DND-41 (cell line): ENCODE measurements at regions not wholly inside any gene's neighbourhood (a gene's known extent, or its start where the extent isn't known, plus 50 kb on each side); places are given as distances from the start of the nearest gene placed in this dataset.

Experiments
- ATAC-seq: fragments of 200-7000 bp; cut with Tn5 transposase; 3 replicates; pipeline ENCODE4 v1.9.1; 2021; ENCODE audit warnings: low read depth; ENCODE audit not compliant: insufficient read depth
- DNase-seq: peaks from one replicate; pipeline ENCODE4 v3.0.0-alpha.2; 2020
- H2AFZ ChIP-seq: 2 replicates; pipeline ENCODE4 v1.6.0; 2012; ENCODE audit warnings: low read depth, low read length
- H3K27ac ChIP-seq: 2 replicates; pipeline ENCODE4 v1.5.1; 2012; ENCODE audit warnings: low read length, inconsistent platforms
- H3K27me3 ChIP-seq: fragments of 200-600 bp; sonication (generic); 2 replicates; pipeline ENCODE4 v1.6.0; 2012; ENCODE audit warnings: low read length, mild to moderate bottlenecking, inconsistent platforms; ENCODE audit not compliant: insufficient read depth, poor library complexity
- H3K36me3 ChIP-seq: 2 replicates; pipeline ENCODE4 v1.5.1; 2012; ENCODE audit warnings: low read length, inconsistent platforms; ENCODE audit not compliant: insufficient read depth
- H3K4me1 ChIP-seq: 2 replicates; pipeline ENCODE4 v1.5.1; 2012; ENCODE audit warnings: mild to moderate bottlenecking, low read length; ENCODE audit not compliant: insufficient read depth
- H3K4me2 ChIP-seq: 2 replicates; pipeline ENCODE4 v1.6.0; 2012; ENCODE audit warnings: mild to moderate bottlenecking, moderate library complexity, low read length, inconsistent platforms; ENCODE audit not compliant: insufficient read depth
- H3K4me3 ChIP-seq, 2 experiments: fragments of 200-600 bp in 1 of 2; shearing (Covaris generic) in 1 of 2; 2 replicates each; pipeline ENCODE4 v1.5.1; 2012 to 2016; ENCODE audit warnings: inconsistent platforms in 2 of 2, low read length in 2 of 2, mild to moderate bottlenecking in 2 of 2, low read depth in 1 of 2, moderate library complexity in 1 of 2
- H3K79me2 ChIP-seq: 2 replicates; pipeline ENCODE4 v1.6.0; 2012; ENCODE audit warnings: low read length, inconsistent platforms; ENCODE audit not compliant: insufficient read depth
- H3K9ac ChIP-seq: 2 replicates; pipeline ENCODE4 v1.6.0; 2012; ENCODE audit warnings: low read depth, mild to moderate bottlenecking, inconsistent platforms, low read length, moderate library complexity
- H3K9me3 ChIP-seq: 2 replicates; pipeline ENCODE4 v1.5.1; 2012; ENCODE audit warnings: low read length, moderate library complexity, mild to moderate bottlenecking, inconsistent platforms; ENCODE audit not compliant: insufficient read depth, severe bottlenecking
- H4K20me1 ChIP-seq: 2 replicates; pipeline ENCODE4 v1.6.0; 2012; ENCODE audit warnings: low read length; ENCODE audit not compliant: insufficient read depth
- EZH2 ChIP-seq: IDR thresholded peaks from 3 replicates; pipeline ENCODE4 v1.6.1; 2012; ENCODE audit warnings: borderline replicate concordance, low read depth, mild to moderate bottlenecking, moderate library complexity, low read length, inconsistent platforms; ENCODE audit not compliant: severe bottlenecking
- TF ChIP-seq, protein P1 (sequence below): IDR thresholded peaks from 2 replicates; pipeline ENCODE4 v1.5.1; 2012; ENCODE audit warnings: borderline replicate concordance, low read length, moderate library complexity, mild to moderate bottlenecking; ENCODE audit not compliant: poor library complexity, severe bottlenecking; ENCODE audit errors: extremely low read depth

DNA sequence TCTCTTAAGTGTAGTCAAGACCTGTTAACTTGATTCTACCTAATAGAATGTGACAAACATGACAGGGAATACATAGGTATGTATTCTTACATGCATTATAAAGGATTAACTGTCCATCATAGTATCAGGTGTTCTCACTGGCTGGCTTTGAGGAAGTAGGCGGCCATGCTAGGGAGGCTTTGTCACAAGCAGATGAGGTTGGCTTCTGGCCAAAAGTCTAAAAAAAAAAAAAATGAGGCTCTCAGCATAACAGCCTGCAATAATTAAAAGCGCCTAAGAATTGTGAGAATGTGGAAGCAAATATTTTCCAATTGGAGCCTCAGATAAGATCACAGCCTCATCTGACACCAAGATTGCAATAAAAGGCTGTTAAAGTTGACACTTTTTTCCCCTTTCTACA lies 1256.8 kb upstream of the SORCS1 start:
- Histone ChIP-seq H3K27me3 (no peaks in the 10 kb centered on the region), H3K4me2 (no peak overlapping the region), H3K36me3 (no peaks in the 10 kb centered on the region), H3K9me3 (peaks cover 2% of the 10 kb centered on the region), H3K4me1 (no peaks in the 10 kb centered on the region), H4K20me1 (no peaks in the 10 kb centered on the region), H3K9ac (no peak overlapping the region), H3K79me2 (no peaks in the 10 kb centered on the region), H3K4me3 (no peak overlapping the region), H2AFZ (no peak overlapping the region), H3K27ac (no peak overlapping the region)
- no peak for ATAC-seq
- no peak for DNase-seq
- TF ChIP-seq EZH2, result no peak
- TF ChIP-seq, protein P1, sequence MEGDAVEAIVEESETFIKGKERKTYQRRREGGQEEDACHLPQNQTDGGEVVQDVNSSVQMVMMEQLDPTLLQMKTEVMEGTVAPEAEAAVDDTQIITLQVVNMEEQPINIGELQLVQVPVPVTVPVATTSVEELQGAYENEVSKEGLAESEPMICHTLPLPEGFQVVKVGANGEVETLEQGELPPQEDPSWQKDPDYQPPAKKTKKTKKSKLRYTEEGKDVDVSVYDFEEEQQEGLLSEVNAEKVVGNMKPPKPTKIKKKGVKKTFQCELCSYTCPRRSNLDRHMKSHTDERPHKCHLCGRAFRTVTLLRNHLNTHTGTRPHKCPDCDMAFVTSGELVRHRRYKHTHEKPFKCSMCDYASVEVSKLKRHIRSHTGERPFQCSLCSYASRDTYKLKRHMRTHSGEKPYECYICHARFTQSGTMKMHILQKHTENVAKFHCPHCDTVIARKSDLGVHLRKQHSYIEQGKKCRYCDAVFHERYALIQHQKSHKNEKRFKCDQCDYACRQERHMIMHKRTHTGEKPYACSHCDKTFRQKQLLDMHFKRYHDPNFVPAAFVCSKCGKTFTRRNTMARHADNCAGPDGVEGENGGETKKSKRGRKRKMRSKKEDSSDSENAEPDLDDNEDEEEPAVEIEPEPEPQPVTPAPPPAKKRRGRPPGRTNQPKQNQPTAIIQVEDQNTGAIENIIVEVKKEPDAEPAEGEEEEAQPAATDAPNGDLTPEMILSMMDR, result no peak

DNA sequence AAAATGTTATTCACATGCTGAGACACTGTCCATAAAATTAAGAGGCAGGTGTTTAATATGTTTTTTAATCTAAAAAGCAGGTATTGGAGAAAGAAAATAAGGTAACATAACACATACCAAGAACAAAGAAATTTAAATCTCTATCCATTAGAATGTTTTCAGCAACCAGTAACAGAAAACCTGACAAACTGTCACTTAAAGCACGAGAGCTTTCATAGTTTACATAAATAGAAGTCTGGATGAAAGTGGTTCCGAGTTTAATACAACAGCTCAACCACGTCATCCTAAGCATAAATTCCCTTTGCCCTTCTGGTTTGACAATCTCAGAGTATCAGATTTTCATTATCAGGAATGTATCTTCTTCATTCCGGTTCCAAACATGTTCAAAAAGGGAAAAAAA lies 1249.4 kb upstream of the SORCS1 start:
- Histone ChIP-seq H3K36me3 (no peaks in the 10 kb centered on the region), H4K20me1 (no peaks in the 10 kb centered on the region), H3K4me3 (no peak overlapping the region), H3K9ac (no peak overlapping the region), H3K4me2 (no peak overlapping the region), H2AFZ (no peak overlapping the region), H3K9me3 (peaks cover 2% of the 10 kb centered on the region), H3K27ac (no peak overlapping the region), H3K27me3 (no peaks in the 10 kb centered on the region), H3K4me1 (no peaks in the 10 kb centered on the region), H3K79me2 (no peaks in the 10 kb centered on the region)
- ATAC-seq (no peak), DNase-seq (no peak)
- TF ChIP-seq EZH2, result no peak
- TF ChIP-seq, protein P1, result no peak

DNA sequence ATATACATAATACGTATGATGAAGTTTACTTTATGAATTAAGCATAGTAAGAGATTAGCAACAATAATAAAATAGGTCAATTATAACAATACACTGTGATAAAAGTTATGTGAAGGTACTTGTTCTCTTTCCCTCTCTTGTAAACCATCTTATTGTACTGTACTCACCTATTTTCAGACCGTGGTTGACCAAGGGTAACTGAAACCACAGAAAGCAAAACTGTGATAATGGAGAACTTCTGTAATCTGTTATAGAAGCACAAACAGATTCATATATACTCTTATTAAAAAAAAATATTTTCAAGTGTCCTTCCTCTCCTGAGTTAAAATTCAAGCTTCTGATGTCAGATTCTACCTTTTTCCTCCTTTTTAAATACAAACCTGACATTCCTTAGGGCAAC lies 1247.8 kb upstream of the SORCS1 start:
- DNase-seq (no peak), ATAC-seq (no peak)
- H3K4me2 ChIP-seq, result no peak overlapping the region
- H3K9ac ChIP-seq, result no peak overlapping the region
- no peaks in the 10 kb centered on the region for H4K20me1 ChIP-seq
- no peaks in the 10 kb centered on the region for H3K9me3 ChIP-seq
- no peak for TF ChIP-seq EZH2
- TF ChIP-seq, protein P1, result no peak
- H3K4me1 ChIP-seq, result no peaks in the 10 kb centered on the region
- H3K79me2 ChIP-seq, result no peaks in the 10 kb centered on the region
- H3K36me3 ChIP-seq, result no peaks in the 10 kb centered on the region
- H3K27me3 ChIP-seq, result no peaks in the 10 kb centered on the region
- no peak overlapping the region for H3K27ac ChIP-seq
- no peak overlapping the region for H3K4me3 ChIP-seq
- no peak overlapping the region for H2AFZ ChIP-seq

DNA sequence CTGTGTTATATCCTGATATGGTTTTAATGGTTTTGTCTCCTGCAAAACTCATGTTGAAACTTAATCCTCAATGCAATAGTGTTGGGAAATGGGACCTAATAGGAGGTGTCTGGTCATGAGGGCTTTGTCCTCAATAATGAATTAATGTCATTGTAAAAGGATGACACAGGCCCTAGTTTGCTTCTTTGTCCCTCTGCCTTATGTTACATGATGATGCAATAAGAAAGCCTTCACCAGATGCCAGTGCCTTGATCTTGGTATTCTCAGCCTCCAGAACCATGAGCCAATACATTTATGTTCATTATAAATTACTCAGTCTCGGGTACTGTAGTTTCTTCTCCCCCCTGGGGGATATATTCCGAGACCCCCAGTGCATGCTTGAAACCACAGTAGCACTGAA lies 1247.4 kb upstream of the SORCS1 start:
- Histone ChIP-seq H3K79me2 (no peaks in the 10 kb centered on the region), H4K20me1 (no peaks in the 10 kb centered on the region), H3K4me3 (no peak overlapping the region), H3K27ac (no peak overlapping the region), H3K4me1 (no peaks in the 10 kb centered on the region), H3K36me3 (no peaks in the 10 kb centered on the region), H2AFZ (no peak overlapping the region), H3K9ac (no peak overlapping the region), H3K9me3 (no peaks in the 10 kb centered on the region), H3K27me3 (no peaks in the 10 kb centered on the region), H3K4me2 (no peak overlapping the region)
- ATAC-seq (no peak), DNase-seq (no peak)
- TF ChIP-seq, protein P1, result no peak
- no peak for TF ChIP-seq EZH2
